ENCODE measurements at regions not wholly inside any gene's neighbourhood (a gene's known extent, or its start where the extent isn't known, plus 50 kb on each side); places are given as distances from the start of the nearest gene placed in this dataset.
A peak's percentile ranks its signal among the peaks of the same experiment; 100 is the strongest.

GRCh38 chr17:54425671-54426070 lies 475.0 kb upstream of the TOM1L1 start (continued):
- no peak for TF ChIP-seq BCL3 (IDR thresholded peaks at IDR 0.05; ENCODE audit: borderline replicate concordance, insufficient read depth, low read depth, low read length, poor library complexity, severe bottlenecking)
- no peak for TF ChIP-seq CBFB (IDR thresholded peaks at IDR 0.05; ENCODE audit: low read depth)
- TF ChIP-seq SRF (IDR thresholded peaks at IDR 0.05; ENCODE audit: low read depth in 2 of 2, low read length in 2 of 2): no peak
- no peak for TF ChIP-seq BRCA1 (IDR thresholded peaks at IDR 0.05; ENCODE audit: low read depth, low read length)
- TF ChIP-seq EZH2 (IDR thresholded peaks at IDR 0.05; ENCODE audit: borderline replicate concordance, control insufficient read depth, low read depth, low read length): no peak

GRCh38 chr17:54426296-54426886 lies 474.3 kb upstream of the TOM1L1 start:
- intact Hi-C loops (cut with micrococcal nuclease; ENCODE audit: unreplicated experiment): no loop called here
- Histone ChIP-seq H3K9me3 (replicated peaks; ENCODE audit: control insufficient read depth, insufficient read depth, low read length) (no peaks in the 10 kb centered on the region), H3K4me3 (no peak overlapping the region), H3K4me2 (ENCODE audit: control insufficient read depth, insufficient read depth) (no peak overlapping the region), H3K79me2 (ENCODE audit: control insufficient read depth, insufficient read depth, low read length) (no peaks in the 10 kb centered on the region), H4K20me1 (ENCODE audit: control insufficient read depth, insufficient read depth) (no peaks in the 10 kb centered on the region), H3K27ac (ENCODE audit: control insufficient read depth, insufficient read depth) (no peak overlapping the region), H2AFZ (ENCODE audit: control insufficient read depth, low read depth, low read length) (no peak overlapping the region), H3K36me3 (ENCODE audit: control insufficient read depth in 2 of 2, insufficient read depth in 2 of 2, low read length in 1 of 2) (no peaks in the 10 kb centered on the region), H3K4me1 (ENCODE audit: control insufficient read depth, insufficient read depth, low read length) (no peaks in the 10 kb centered on the region), H3K9ac (ENCODE audit: control insufficient read depth, insufficient read depth, low read length) (no peak overlapping the region), H3K27me3 (replicated peaks in 1 of 2; ENCODE audit: control insufficient read depth in 2 of 2, insufficient read depth in 2 of 2, low read length in 1 of 2) (no peaks in the 10 kb centered on the region)
- ATAC-seq (no peak), FAIRE-seq (no peak), DNase-seq (ENCODE audit: low read depth, low spot score) (no peak)
- RAD21 ChIA-PET (ENCODE audit: unreplicated experiment): interaction anchor here (0.9 to 2.6 kb wide), 13 partner anchors 8 to 379 kb away, joined by 3 to 15 read pairs (median 3); no protein-coding TSS in a partner anchor
- CTCF ChIA-PET: interaction anchor here (0.6 to 2.3 kb wide), 11 partner anchors 10 to 329 kb away, joined by 3 to 10 read pairs (median 3); no protein-coding TSS in a partner anchor
- POLR2A ChIA-PET: no interaction called here
- BruUV-seq (replicated peaks): no TSS peak
- SMC1A ChIA-PET (ENCODE audit: uncharacterized antibody, unreplicated experiment): interaction anchor here (0.8 to 3.0 kb wide), 11 partner anchors 9 to 132 kb away, joined by 3 to 24 read pairs (median 5); no protein-coding TSS in a partner anchor
- in situ Hi-C loops (cut with MboI): no loop called here
- WGBS (ENCODE audit: insufficient coverage, insufficient replicate concordance, low lambda C conversion rate, missing lambda C conversion rate): 4% methylated on average over 1 of the region's 1 CpG
- TF ChIP-seq ZZZ3 (IDR thresholded peaks at IDR 0.05; ENCODE audit: control insufficient read depth, insufficient read length, low read depth) (no peak), CEBPZ (IDR thresholded peaks at IDR 0.05; ENCODE audit: low read depth, low read length) (no peak), BACH1 (IDR thresholded peaks at IDR 0.05; ENCODE audit: borderline replicate concordance) (no peak), RAD21 (IDR thresholded peaks at IDR 0.05; ENCODE audit: insufficient read depth, low read depth, low read length) (peak; percentile 38), ASH2L (IDR thresholded peaks at IDR 0.05; ENCODE audit: borderline replicate concordance, low read depth) (no peak), CBX3 (IDR thresholded peaks at IDR 0.05; ENCODE audit: borderline replicate concordance, low read depth) (no peak), POLR2AphosphoS5 (IDR thresholded peaks at IDR 0.05; ENCODE audit: low read length) (no peak), CTCF (IDR thresholded peaks at IDR 0.05 in 2 of 3, conservative IDR thresholded peaks at IDR 0.05 in 1 of 3; ENCODE audit: control insufficient read depth in 2 of 3, extremely low read depth in 1 of 3, insufficient read depth in 1 of 3, low read depth in 3 of 3, low read length in 3 of 3) (peak; percentile 13 to 33 (median 20); a peak in 2 of 6 replicates)

Data from GM12878 (cell line).